SK-N-DZ (cell line): ENCODE measurements at regions not wholly inside any gene's neighbourhood (a gene's known extent, or its start where the extent isn't known, plus 50 kb on each side); places are given as distances from the start of the nearest gene placed in this dataset.
"Not testable (repeated sequence)": the region's sequence is repeated elsewhere in the genome, so short reads cannot be mapped to it uniquely, and the experiment has no call there.

Experiments
- DNase-seq: peaks from one replicate; pipeline ENCODE4 v3.0.0-alpha.2; 2015; ENCODE audit warnings: low spot score

GRCh38 chr2:87637249-87637990, 110.5 kb upstream of the PLGLB2 start:
- not testable (repeated sequence) for DNase-seq

- DNase-seq: not testable (repeated sequence)
Measured at GRCh38 chr2:87638114-87638807, 109.6 kb upstream of the PLGLB2 start.

- DNase-seq: not testable (repeated sequence)
Measured at GRCh38 chr2:87638872-87639271, 109.0 kb upstream of the PLGLB2 start.

- not testable (repeated sequence) for DNase-seq
Measured at GRCh38 chr2:87639801-87640440, 108.0 kb upstream of the PLGLB2 start.

GRCh38 chr2:87640961-87641563, 106.8 kb upstream of the PLGLB2 start:
- DNase-seq: not testable (repeated sequence)

- not testable (repeated sequence) for DNase-seq
Measured at GRCh38 chr2:87643165-87643564, 104.7 kb upstream of the PLGLB2 start.

GRCh38 chr2:87647737-87648498, 100.0 kb upstream of the PLGLB2 start:
- not testable (repeated sequence) for DNase-seq

GRCh38 chr2:87648815-87649214, 99.1 kb upstream of the PLGLB2 start:
- not testable (repeated sequence) for DNase-seq

GRCh38 chr2:87649871-87650270, 98.0 kb upstream of the PLGLB2 start:
- DNase-seq: not testable (repeated sequence)

- DNase-seq: not testable (repeated sequence)
Measured at GRCh38 chr2:87650837-87651236, 97.0 kb upstream of the PLGLB2 start.

GRCh38 chr2:87651589-87651988, 96.3 kb upstream of the PLGLB2 start:
- not testable (repeated sequence) for DNase-seq

- not testable (repeated sequence) for DNase-seq
Measured at GRCh38 chr2:87653373-87653772, 94.5 kb upstream of the PLGLB2 start.

- DNase-seq: not testable (repeated sequence)
Measured at GRCh38 chr2:87654136-87654814, 93.6 kb upstream of the PLGLB2 start.

- not testable (repeated sequence) for DNase-seq
Measured at GRCh38 chr2:87657915-87658314, 90.0 kb upstream of the PLGLB2 start.

- DNase-seq: not testable (repeated sequence)
Measured at GRCh38 chr2:87658357-87658756, 89.5 kb upstream of the PLGLB2 start.

- not testable (repeated sequence) for DNase-seq
Measured at GRCh38 chr2:87658976-87659375, 88.9 kb upstream of the PLGLB2 start.

- not testable (repeated sequence) for DNase-seq
Measured at GRCh38 chr2:87660164-87660563, 87.7 kb upstream of the PLGLB2 start.

GRCh38 chr2:87662316-87663290, 85.3 kb upstream of the PLGLB2 start:
- not testable (repeated sequence) for DNase-seq

- not testable (repeated sequence) for DNase-seq
Measured at GRCh38 chr2:87663347-87663746, 84.5 kb upstream of the PLGLB2 start.
